Transverse colon (tissue), 4 donors: ENCODE measurements at regions not wholly inside any gene's neighbourhood (a gene's known extent, or its start where the extent isn't known, plus 50 kb on each side); places are given as distances from the start of the nearest gene placed in this dataset.

Source experiments
- CTCF ChIP-seq, 5 experiments: fragments of 200-600 bp in 3 of 5; fragments of 450-650 bp in 2 of 5; sonication (generic) in 3 of 5; IDR thresholded peaks; 1 replicate in 2 of 5; 2 replicates in 3 of 5; pipeline ENCODE4 v1.5.1; 2016 to 2017; ENCODE audit warnings: antibody characterized with exemption in 5 of 5, inconsistent platforms in 3 of 5, mild to moderate bottlenecking in 2 of 5, moderate library complexity in 1 of 5
- EP300 ChIP-seq: sonication (generic); formaldehyde crosslinking; IDR thresholded peaks from one replicate; pipeline ENCODE4 v1.6.1; 2017; ENCODE audit warnings: antibody characterized with exemption, low read depth
- POLR2A ChIP-seq: fragments of 450-650 bp; IDR thresholded peaks from one replicate; pipeline ENCODE4 v1.6.1; 2016; ENCODE audit warnings: antibody characterized with exemption, mild to moderate bottlenecking, moderate library complexity
- POLR2AphosphoS5 ChIP-seq, 3 donors: sonication (generic); formaldehyde crosslinking; IDR thresholded peaks; one replicate each; pipeline ENCODE4 v1.6.1; 2016; ENCODE audit warnings: antibody characterized with exemption in 3 of 3

DNA sequence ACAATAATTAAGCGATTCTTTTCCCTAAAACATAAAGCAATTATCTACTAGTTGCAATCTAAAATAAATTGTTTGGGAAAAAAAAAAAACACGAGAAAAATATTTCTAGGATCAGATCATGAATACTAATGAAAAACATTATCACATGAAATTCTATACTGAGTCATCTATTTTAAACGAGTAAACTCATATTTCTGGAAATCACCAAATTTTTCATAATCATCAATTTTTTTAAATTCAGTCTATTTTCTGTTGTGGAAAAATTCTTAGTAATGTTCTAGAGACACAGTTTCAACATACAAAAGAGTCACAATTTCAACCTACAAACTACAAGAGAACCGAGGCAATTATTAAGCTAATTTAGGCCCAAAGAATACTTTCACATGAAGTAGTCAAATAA, 245.6 kb upstream of the SOX5 start:
- TF ChIP-seq CTCF (IDR thresholded peaks at IDR 0.05): no peak
- TF ChIP-seq EP300: no peak
- TF ChIP-seq POLR2A: no peak
- no peak for TF ChIP-seq POLR2AphosphoS5 (IDR thresholded peaks at IDR 0.05)
